22Rv1 (cell line): ENCODE measurements at regions not wholly inside any gene's neighbourhood (a gene's known extent, or its start where the extent isn't known, plus 50 kb on each side); places are given as distances from the start of the nearest gene placed in this dataset.

Experiments
- H3K27ac ChIP-seq: fragments of 450-650 bp; 2 replicates; pipeline ENCODE4 v1.5.1; 2017
- CTCF ChIP-seq: fragments of 450-650 bp; IDR thresholded peaks from 2 replicates; pipeline ENCODE4 v1.5.1; 2017; ENCODE audit warnings: mild to moderate bottlenecking
- ZFX ChIP-seq: fragments of 450-650 bp; IDR thresholded peaks from 2 replicates; pipeline ENCODE4 v1.6.1; 2017; ENCODE audit warnings: antibody characterized with exemption, borderline replicate concordance

DNA sequence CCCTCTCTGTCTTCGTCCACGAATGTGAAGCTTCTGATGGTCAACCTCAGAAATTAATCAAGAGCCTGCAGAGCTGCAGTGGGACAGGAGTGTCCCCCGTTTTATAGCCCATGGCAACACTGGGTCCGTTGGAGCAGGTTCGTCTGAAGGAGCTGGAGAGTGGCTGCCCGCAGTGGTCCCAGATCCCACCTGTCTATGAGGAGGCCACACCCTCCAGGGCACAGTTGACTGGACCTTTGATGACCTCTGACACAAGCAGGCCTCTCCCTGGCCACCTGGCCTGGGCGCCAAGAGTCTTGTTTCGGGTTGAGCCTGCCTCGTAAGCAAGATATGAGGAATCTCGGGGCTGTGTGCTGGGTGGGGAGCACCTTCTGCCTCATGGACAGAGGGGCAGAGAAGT, 100.7 kb upstream of the SFSWAP start:
- H3K27ac ChIP-seq: no peak overlapping the region
- no peak for TF ChIP-seq CTCF
- no peak for TF ChIP-seq ZFX

DNA sequence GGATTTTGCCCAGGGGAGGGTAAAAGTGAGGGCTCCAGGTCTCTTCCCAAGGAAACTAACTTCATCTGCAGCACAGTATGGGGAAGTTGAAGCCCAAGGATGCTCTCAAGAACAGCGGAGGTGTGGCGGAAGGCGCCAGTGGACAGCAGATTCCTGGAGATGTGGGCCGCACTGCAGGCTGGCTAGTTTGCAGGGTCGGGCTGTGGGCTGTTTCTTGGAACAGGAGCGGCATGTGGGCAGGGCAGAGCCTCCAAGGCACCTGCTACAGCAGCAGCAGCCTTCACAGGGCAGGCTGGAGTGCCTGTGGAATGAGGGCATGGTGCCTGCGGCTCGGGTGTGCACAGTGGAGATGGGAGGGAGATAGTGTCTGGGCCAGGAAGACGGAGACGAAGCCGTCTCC, 100.0 kb upstream of the SFSWAP start:
- H3K27ac ChIP-seq: no peak overlapping the region
- TF ChIP-seq ZFX: no peak
- no peak for TF ChIP-seq CTCF

DNA sequence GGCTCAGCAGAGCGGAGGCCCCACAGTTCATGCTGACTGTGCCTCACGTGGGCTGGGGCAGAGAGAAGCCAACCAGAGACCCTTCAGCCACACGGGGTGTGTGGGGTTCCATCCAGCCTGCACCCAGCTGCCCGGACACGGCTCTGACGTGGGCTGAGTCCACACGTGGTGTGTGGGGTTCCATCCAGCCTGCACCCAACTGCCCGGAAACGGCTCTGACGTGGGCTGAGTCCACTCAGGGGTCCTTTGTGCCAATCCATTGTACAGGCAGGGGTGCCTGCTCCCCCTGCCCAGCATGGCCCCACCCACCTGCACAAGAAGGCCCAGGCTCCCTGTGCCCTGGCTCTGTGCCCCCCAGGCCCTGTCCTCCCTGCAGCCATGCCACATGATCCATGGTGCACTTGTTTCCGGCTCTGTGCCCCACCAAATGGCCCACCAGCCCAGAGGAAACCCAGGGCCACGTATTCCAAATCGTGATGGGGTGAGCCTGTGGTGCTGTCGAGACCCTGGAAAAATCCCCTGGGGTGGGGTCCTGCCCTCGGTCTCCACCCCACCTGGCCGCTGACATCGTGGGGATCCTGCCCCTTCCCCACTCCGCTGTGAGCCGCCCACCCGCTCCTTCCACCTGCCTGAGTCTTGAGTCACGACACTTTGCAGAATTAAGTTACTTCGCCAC, 99.3 kb upstream of the SFSWAP start:
- TF ChIP-seq ZFX (no peak), CTCF (no peak)

GRCh38 chr12:131612092-131612755, 98.7 kb upstream of the SFSWAP start:
- TF ChIP-seq ZFX: no peak
- no peak for TF ChIP-seq CTCF
- no peak overlapping the region for H3K27ac ChIP-seq

More for the DNA sequence above, 99.3 kb upstream of the SFSWAP start:
- no peak overlapping the region for H3K27ac ChIP-seq

DNA sequence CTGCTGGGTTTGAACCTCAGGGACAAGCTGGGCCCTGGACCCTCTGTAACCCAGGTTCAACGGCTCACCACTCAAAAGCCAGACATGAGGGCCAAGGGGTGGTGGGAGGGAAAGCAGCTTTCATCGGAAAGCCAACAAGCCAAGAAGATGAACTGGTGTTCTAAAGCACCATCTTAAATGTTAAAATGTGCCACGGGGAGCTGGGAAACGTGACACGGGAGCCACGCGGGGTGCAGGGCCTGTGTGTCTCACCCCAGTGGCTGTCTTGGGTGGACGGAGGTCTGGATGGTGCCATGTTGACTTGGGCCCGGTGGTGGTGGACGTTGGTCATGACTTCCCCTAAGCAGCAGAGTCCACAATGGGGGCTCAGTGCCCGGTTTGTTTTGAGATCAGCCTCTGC, 97.7 kb upstream of the SFSWAP start:
- TF ChIP-seq ZFX (no peak), CTCF (no peak)
- H3K27ac ChIP-seq: no peak overlapping the region

GRCh38 chr12:131613678-131614077, 97.2 kb upstream of the SFSWAP start:
- no peak overlapping the region for H3K27ac ChIP-seq
- TF ChIP-seq CTCF: no peak
- TF ChIP-seq ZFX: no peak

DNA sequence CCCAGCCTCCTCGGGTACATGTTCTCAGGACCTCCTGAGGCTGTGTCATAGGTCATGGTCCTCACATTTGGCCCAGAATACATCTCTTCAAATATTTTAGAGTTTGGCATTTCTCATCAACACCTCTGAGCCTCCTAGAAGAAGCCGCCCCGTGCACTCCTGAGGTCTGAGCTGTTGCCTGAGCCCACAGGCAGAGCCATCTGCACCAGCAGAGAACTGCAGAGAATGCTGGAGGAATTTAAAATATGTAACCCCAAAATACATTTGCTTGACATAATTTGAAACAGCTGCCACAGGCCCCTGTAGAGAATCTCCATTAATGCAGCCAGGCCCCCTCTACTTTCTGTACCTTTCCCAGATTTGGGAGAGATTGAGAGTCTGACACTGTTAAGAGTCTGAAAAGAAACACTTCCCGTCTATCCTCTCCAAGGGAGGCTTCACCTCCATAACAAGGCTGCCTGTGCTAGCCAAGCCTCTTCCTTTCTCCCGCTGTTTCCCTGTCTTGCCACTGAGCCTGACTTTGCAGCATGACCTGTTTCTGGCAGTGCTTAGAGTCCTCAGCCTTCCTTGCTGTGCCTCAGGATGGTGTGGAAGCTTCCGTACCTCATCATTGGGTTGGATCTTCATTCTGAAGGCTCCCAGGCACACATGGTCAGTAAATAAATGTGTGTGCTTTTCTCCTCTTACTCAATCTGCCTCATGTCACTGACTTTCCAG, 95.4 kb upstream of the SFSWAP start:
- H3K27ac ChIP-seq: no peak overlapping the region
- no peak for TF ChIP-seq ZFX
- TF ChIP-seq CTCF: no peak
